H1 (cell line): ENCODE measurements at regions not wholly inside any gene's neighbourhood (a gene's known extent, or its start where the extent isn't known, plus 50 kb on each side); places are given as distances from the start of the nearest gene placed in this dataset.

Source experiments
- CTCF ChIA-PET: fragments of 300-600 bp; sonication (Branson Sonifier 250); formaldehyde crosslinking; loops from one replicate; lab custom pipeline; 2021; ENCODE audit not compliant: partially characterized antibody; lab: Charles Lee
- POLR2A ChIA-PET: fragments of 300-600 bp; sonication (Branson Sonifier 250); formaldehyde crosslinking; loops from one replicate; lab custom pipeline; 2021; ENCODE audit warnings: inconsistent platforms; ENCODE audit not compliant: partially characterized antibody; lab: Charles Lee
- DNase-seq, 2 experiments: peaks; one replicate each; pipeline versions ENCODE4 v3.0.0 to v3.0.0-alpha.2; 2010 to 2022; ENCODE audit warnings: low spot score in 2 of 2, low read depth in 1 of 2, mixed read lengths in 1 of 2
- FAIRE-seq: peaks from 2 replicates; lab custom pipeline; 2011; peaks lifted over from hg19 to GRCh38; lab: Jason Lieb, UNC
- H2AFZ ChIP-seq: 2 replicates; pipeline ENCODE4 v1.8.1; 2012; ENCODE audit warnings: low read length, inconsistent platforms
- H2AK5ac ChIP-seq: 2 replicates; pipeline ENCODE4 v1.6.1; 2013; ENCODE audit warnings: low read depth, low read length
- H2BK120ac ChIP-seq: replicated peaks from 2 replicates; pipeline ENCODE3; 2013; ENCODE audit warnings: low read depth, low read length, inconsistent platforms
- H2BK12ac ChIP-seq: 2 replicates; pipeline ENCODE4 v1.6.1; 2013; ENCODE audit warnings: low read depth, low read length
- H2BK15ac ChIP-seq: 2 replicates; pipeline ENCODE4 v1.6.1; 2013; ENCODE audit warnings: low read length
- H2BK20ac ChIP-seq: 2 replicates; pipeline ENCODE4 v1.6.1; 2013; ENCODE audit warnings: low read length
- H2BK5ac ChIP-seq: 2 replicates; pipeline ENCODE4 v1.6.1; 2013; ENCODE audit warnings: low read depth, low read length
- H3K14ac ChIP-seq: 2 replicates; pipeline ENCODE4 v1.6.1; 2013; ENCODE audit warnings: inconsistent platforms; ENCODE audit not compliant: insufficient read length
- H3K18ac ChIP-seq: 2 replicates; pipeline ENCODE4 v1.6.1; 2013; ENCODE audit warnings: low read length; ENCODE audit errors: extremely low read depth
- H3K23ac ChIP-seq: 2 replicates; pipeline ENCODE4 v1.6.1; 2013; ENCODE audit warnings: inconsistent platforms; ENCODE audit not compliant: insufficient read length
- H3K23me2 ChIP-seq: 2 replicates; pipeline ENCODE4 v1.6.1; 2013; ENCODE audit warnings: low read depth, low read length
- H3K27ac ChIP-seq: 2 replicates; pipeline ENCODE4 v1.6.1; 2011; ENCODE audit warnings: low read depth, low read length, inconsistent platforms
- H3K27me3 ChIP-seq, 4 experiments: replicated peaks in 1 of 4; 1 replicate in 1 of 4; 2 replicates in 3 of 4; pipeline versions ENCODE4 v1.6.1 to v1.8.1; 2011 to 2013; ENCODE audit warnings: low read length in 3 of 4, mild to moderate bottlenecking in 3 of 4, inconsistent platforms in 2 of 4, mixed read lengths in 2 of 4, moderate library complexity in 1 of 4; ENCODE audit not compliant: control insufficient read depth in 3 of 4, insufficient read depth in 3 of 4; ENCODE audit errors: extremely low read depth in 1 of 4
- H3K36me3 ChIP-seq, 4 experiments: 2 replicates each; pipeline versions ENCODE4 v1.6.1 to v1.8.1; 2011 to 2013; ENCODE audit warnings: mild to moderate bottlenecking in 4 of 4, low read length in 3 of 4, moderate library complexity in 2 of 4, control low read depth in 1 of 4, inconsistent platforms in 1 of 4; ENCODE audit not compliant: insufficient read depth in 4 of 4, control insufficient read depth in 2 of 4
- H3K4ac ChIP-seq: replicated peaks from 2 replicates; pipeline ENCODE3; 2013; ENCODE audit warnings: low read length, low read depth, mixed read lengths, inconsistent platforms; ENCODE audit not compliant: insufficient read length
- H3K4me1 ChIP-seq, 4 experiments: replicated peaks in 1 of 4; 1 replicate in 1 of 4; 2 replicates in 3 of 4; pipeline versions ENCODE4 v1.6.1 to v1.8.1; 2011 to 2013; ENCODE audit warnings: low read length in 3 of 4, inconsistent platforms in 2 of 4, mixed read lengths in 1 of 4; ENCODE audit not compliant: insufficient read depth in 4 of 4, control insufficient read depth in 3 of 4
- H3K4me2 ChIP-seq, 2 experiments: 2 replicates each; pipeline versions ENCODE4 v1.6.1 to v1.8.1; 2011 to 2013; ENCODE audit warnings: low read depth in 2 of 2, low read length in 2 of 2, control low read depth in 1 of 2, inconsistent platforms in 1 of 2, mild to moderate bottlenecking in 1 of 2; ENCODE audit not compliant: insufficient read depth in 1 of 2
- H3K4me3 ChIP-seq, 4 experiments: fragments of 200-600, 300-600 bp in 1 of 4; sonication (generic), shearing (Covaris generic), sonication (Bioruptor Twin) in 1 of 4; 2 replicates each; pipeline versions ENCODE4 v1.5.1 to v1.8.1; 2011 to 2016; ENCODE audit warnings: low read length in 4 of 4, low read depth in 3 of 4, control low read depth in 2 of 4, inconsistent platforms in 2 of 4, mild to moderate bottlenecking in 2 of 4, mixed read lengths in 1 of 4, moderate library complexity in 1 of 4; ENCODE audit not compliant: insufficient read depth in 2 of 4; ENCODE audit errors: extremely low read depth in 1 of 4
- H3K56ac ChIP-seq: replicated peaks from 2 replicates; pipeline ENCODE3; 2013; ENCODE audit warnings: low read depth, mild to moderate bottlenecking, mixed read lengths, low read length, inconsistent platforms; ENCODE audit not compliant: insufficient read length
- H3K79me1 ChIP-seq: 2 replicates; pipeline ENCODE4 v1.6.1; 2013; ENCODE audit warnings: low read depth, low read length, control low read depth
- H3K79me2 ChIP-seq, 2 experiments: 2 replicates each; pipeline versions ENCODE4 v1.6.1 to v1.8.1; 2012 to 2013; ENCODE audit warnings: low read length in 2 of 2, mild to moderate bottlenecking in 2 of 2, inconsistent platforms in 1 of 2; ENCODE audit not compliant: insufficient read depth in 2 of 2, control insufficient read depth in 1 of 2
- H3K9ac ChIP-seq, 4 experiments: replicated peaks in 1 of 4; 1 replicate in 1 of 4; 2 replicates in 3 of 4; pipeline versions ENCODE4 v1.6.1 to v1.8.1; 2011 to 2013; ENCODE audit warnings: low read depth in 3 of 4, low read length in 3 of 4, control low read depth in 2 of 4, mild to moderate bottlenecking in 2 of 4, moderate library complexity in 2 of 4, inconsistent platforms in 1 of 4; ENCODE audit errors: extremely low read depth in 1 of 4
- H3K9me3 ChIP-seq, 2 experiments: 2 replicates each; pipeline versions ENCODE4 v1.6.1 to v1.8.1; 2012 to 2013; ENCODE audit warnings: mild to moderate bottlenecking in 2 of 2, moderate library complexity in 2 of 2, control low read depth in 1 of 2, inconsistent platforms in 1 of 2, low read depth in 1 of 2, low read length in 1 of 2, mixed read lengths in 1 of 2; ENCODE audit not compliant: insufficient read depth in 2 of 2
- H4K20me1 ChIP-seq, 2 experiments: replicated peaks in 1 of 2; 2 replicates each; pipeline versions ENCODE3 to v1.8.1; 2011 to 2013; ENCODE audit warnings: inconsistent platforms in 2 of 2, low read length in 2 of 2, mild to moderate bottlenecking in 1 of 2; ENCODE audit not compliant: insufficient read depth in 2 of 2, control insufficient read depth in 1 of 2
- H4K5ac ChIP-seq: 2 replicates; pipeline ENCODE4 v1.6.1; 2013; ENCODE audit warnings: low read length, low read depth, mixed read lengths, inconsistent platforms; ENCODE audit not compliant: insufficient read length
- H4K8ac ChIP-seq: 2 replicates; pipeline ENCODE4 v1.8.0; 2013; ENCODE audit warnings: mild to moderate bottlenecking, moderate library complexity, low read length, inconsistent platforms; ENCODE audit not compliant: insufficient read depth; ENCODE audit errors: extremely low read depth
- H4K91ac ChIP-seq: replicated peaks from 2 replicates; pipeline ENCODE3; 2013; ENCODE audit warnings: low read length, mixed read lengths, inconsistent platforms; ENCODE audit not compliant: insufficient read length
- ASH2L ChIP-seq: fragments of 200-600, 300-600 bp; sonication (generic); IDR thresholded peaks from one replicate; pipeline ENCODE4 v1.7.1; 2017; ENCODE audit warnings: low read length
- BCL11A ChIP-seq, 2 experiments: IDR thresholded peaks; one replicate each; pipeline ENCODE4 v1.6.1; 2011; ENCODE audit warnings: low read depth in 2 of 2, low read length in 2 of 2, mild to moderate bottlenecking in 2 of 2
- CHD1 ChIP-seq: IDR thresholded peaks from 2 replicates; pipeline ENCODE4 v1.6.1; 2012; ENCODE audit warnings: low read depth, low read length, improper control_type of control experiment
- EP300 ChIP-seq, 2 experiments: IDR thresholded peaks; 1 replicate in 1 of 2; 2 replicates in 1 of 2; pipeline ENCODE4 v1.6.1; 2011 to 2012; ENCODE audit warnings: low read depth in 2 of 2, low read length in 2 of 2, mild to moderate bottlenecking in 2 of 2, borderline replicate concordance in 1 of 2, inconsistent platforms in 1 of 2, moderate library complexity in 1 of 2
- FOSL1 ChIP-seq: IDR thresholded peaks from 2 replicates; pipeline ENCODE4 v1.6.1; 2011; ENCODE audit warnings: mild to moderate bottlenecking, low read depth, low read length, moderate library complexity; ENCODE audit not compliant: insufficient read depth
- RXRA ChIP-seq: IDR thresholded peaks from 2 replicates; pipeline ENCODE4 v1.6.1; 2011; ENCODE audit warnings: low read depth, mild to moderate bottlenecking, low read length, moderate library complexity; ENCODE audit not compliant: insufficient read depth
- TAF7 ChIP-seq: optimal IDR thresholded peaks from 2 replicates; pipeline ENCODE3; 2011; ENCODE audit warnings: low read depth, mild to moderate bottlenecking, inconsistent platforms, low read length, moderate library complexity, borderline replicate concordance
- TBP ChIP-seq: IDR thresholded peaks from 2 replicates; pipeline ENCODE4 v1.6.1; 2011; ENCODE audit warnings: low read depth, low read length, improper control_type of control experiment
- TCF12 ChIP-seq: IDR thresholded peaks from 2 replicates; pipeline ENCODE4 v1.6.1; 2011; ENCODE audit warnings: low read depth, mild to moderate bottlenecking, low read length
- ZNF274 ChIP-seq: IDR thresholded peaks from 2 replicates; pipeline ENCODE4 v1.7.0; 2012; ENCODE audit warnings: low read length, borderline replicate concordance; ENCODE audit errors: extremely low read depth
- WGBS, 2 experiments: shearing (Covaris generic) in 1 of 2; methylation state at CpG; one replicate each; pipeline versions ENCODE4 v1.1.6 to v1.1.7; 2013 to 2015; ENCODE audit warnings: low lambda C conversion rate in 2 of 2, mixed read lengths in 2 of 2, inconsistent platforms in 1 of 2, low coverage in 1 of 2, missing lambda C conversion rate in 1 of 2; ENCODE audit not compliant: insufficient replicate concordance in 2 of 2, insufficient coverage in 1 of 2, insufficient read length in 1 of 2; ENCODE audit errors: extremely low coverage in 1 of 2, missing lambda C conversion rate in 1 of 2; 5-methylcytosine and 5-hydroxymethylcytosine counted together
- TF ChIP-seq, protein P1 (sequence below): IDR thresholded peaks from 2 replicates; pipeline ENCODE4 v1.6.1; 2011; ENCODE audit warnings: low read length, improper control_type of control experiment

DNA sequence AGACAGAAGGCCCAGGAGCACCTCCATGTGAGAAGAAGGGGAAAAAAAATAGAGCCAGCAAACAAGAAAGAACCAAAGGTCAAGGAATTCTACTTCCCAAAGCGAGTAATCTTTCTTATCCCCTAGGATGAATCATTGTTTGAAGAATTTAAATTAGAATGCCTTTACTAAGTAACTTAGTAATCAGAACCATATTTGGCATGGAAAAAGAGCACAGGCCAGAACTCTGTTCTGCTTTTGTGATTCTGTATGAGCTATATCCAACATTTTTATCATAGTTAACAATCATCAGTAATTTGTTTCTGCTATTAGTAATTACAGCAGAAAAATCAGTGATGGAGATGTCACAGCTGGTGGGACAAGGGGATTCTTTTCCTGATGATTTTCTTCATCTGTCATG lies 228.8 kb upstream of the FAM83B start:
- Histone ChIP-seq H3K79me1 (no peaks in the 10 kb centered on the region), H2BK20ac (no peak overlapping the region), H3K23me2 (no peaks in the 10 kb centered on the region), H2BK12ac (no peak overlapping the region), H2BK15ac (no peak overlapping the region), H4K5ac (no peak overlapping the region), H3K36me3 (no peaks in the 10 kb centered on the region), H3K4me2 (no peak overlapping the region), H3K4me1 (no peaks in the 10 kb centered on the region), H3K4me3 (no peak overlapping the region), H3K14ac (no peak overlapping the region), H2BK5ac (no peak overlapping the region), H2AK5ac (no peak overlapping the region), H3K18ac (no peak overlapping the region), H3K23ac (no peak overlapping the region), H4K8ac (no peak overlapping the region), H3K9ac (no peak overlapping the region), H3K27me3 (no peaks in the 10 kb centered on the region), H4K20me1 (no peaks in the 10 kb centered on the region), H4K91ac (no peak overlapping the region), H2BK120ac (no peak overlapping the region), H3K56ac (no peak overlapping the region), H3K79me2 (no peaks in the 10 kb centered on the region), H3K27ac (no peak overlapping the region), H3K4ac (no peak overlapping the region), H3K9me3 (no peaks in the 10 kb centered on the region), H2AFZ (no peak overlapping the region)
- CTCF ChIA-PET = interaction anchor here (0.5 kb wide), 1 partner anchor 407 kb away, joined by 5 read pairs; no protein-coding TSS in a partner anchor
- TF ChIP-seq TBP (no peak), TCF12 (no peak), TAF7 (no peak), CHD1 (no peak), EP300 (IDR thresholded peaks at IDR 0.05; ENCODE audit: borderline replicate concordance in 1 of 2, low read depth in 2 of 2, low read length in 2 of 2) (no peak), BCL11A (IDR thresholded peaks at IDR 0.05; ENCODE audit: low read depth in 2 of 2, low read length in 2 of 2) (no peak), FOSL1 (no peak), ZNF274 (no peak), RXRA (no peak), ASH2L (no peak)
- TF ChIP-seq, protein P1, sequence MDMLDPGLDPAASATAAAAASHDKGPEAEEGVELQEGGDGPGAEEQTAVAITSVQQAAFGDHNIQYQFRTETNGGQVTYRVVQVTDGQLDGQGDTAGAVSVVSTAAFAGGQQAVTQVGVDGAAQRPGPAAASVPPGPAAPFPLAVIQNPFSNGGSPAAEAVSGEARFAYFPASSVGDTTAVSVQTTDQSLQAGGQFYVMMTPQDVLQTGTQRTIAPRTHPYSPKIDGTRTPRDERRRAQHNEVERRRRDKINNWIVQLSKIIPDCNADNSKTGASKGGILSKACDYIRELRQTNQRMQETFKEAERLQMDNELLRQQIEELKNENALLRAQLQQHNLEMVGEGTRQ = no peak
- no peak for FAIRE-seq
- WGBS, 2 experiments = 50% methylated on average over 1 of the region's 1 CpG; no CpG with 5 or more reads in 1 of the 2 experiments
- DNase-seq = no peak
- POLR2A ChIA-PET = no interaction called here
